ENCODE measurements at regions not wholly inside any gene's neighbourhood (a gene's known extent, or its start where the extent isn't known, plus 50 kb on each side); places are given as distances from the start of the nearest gene placed in this dataset.

- TF ChIP-seq, protein P1, sequence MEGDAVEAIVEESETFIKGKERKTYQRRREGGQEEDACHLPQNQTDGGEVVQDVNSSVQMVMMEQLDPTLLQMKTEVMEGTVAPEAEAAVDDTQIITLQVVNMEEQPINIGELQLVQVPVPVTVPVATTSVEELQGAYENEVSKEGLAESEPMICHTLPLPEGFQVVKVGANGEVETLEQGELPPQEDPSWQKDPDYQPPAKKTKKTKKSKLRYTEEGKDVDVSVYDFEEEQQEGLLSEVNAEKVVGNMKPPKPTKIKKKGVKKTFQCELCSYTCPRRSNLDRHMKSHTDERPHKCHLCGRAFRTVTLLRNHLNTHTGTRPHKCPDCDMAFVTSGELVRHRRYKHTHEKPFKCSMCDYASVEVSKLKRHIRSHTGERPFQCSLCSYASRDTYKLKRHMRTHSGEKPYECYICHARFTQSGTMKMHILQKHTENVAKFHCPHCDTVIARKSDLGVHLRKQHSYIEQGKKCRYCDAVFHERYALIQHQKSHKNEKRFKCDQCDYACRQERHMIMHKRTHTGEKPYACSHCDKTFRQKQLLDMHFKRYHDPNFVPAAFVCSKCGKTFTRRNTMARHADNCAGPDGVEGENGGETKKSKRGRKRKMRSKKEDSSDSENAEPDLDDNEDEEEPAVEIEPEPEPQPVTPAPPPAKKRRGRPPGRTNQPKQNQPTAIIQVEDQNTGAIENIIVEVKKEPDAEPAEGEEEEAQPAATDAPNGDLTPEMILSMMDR (IDR thresholded peaks at IDR 0.05; ENCODE audit: low read depth, low read length), result no peak
- Histone ChIP-seq H3K27me3 (ENCODE audit: insufficient read depth, low read depth, severe bottlenecking) (peaks cover 95% of the 10 kb centered on the region), H3K4me3 (ENCODE audit: low read depth, low read length) (no peak overlapping the region), H3K36me3 (no peaks in the 10 kb centered on the region), H3K9me3 (ENCODE audit: severe bottlenecking) (no peaks in the 10 kb centered on the region), H3K27ac (no peak overlapping the region)
- DNase-seq, result no peak
Observed at GRCh38 chr16:19936441-19936840, 51.8 kb upstream of the GPRC5B start.

- Histone ChIP-seq H3K27ac (no peak overlapping the region), H3K9me3 (ENCODE audit: severe bottlenecking) (no peaks in the 10 kb centered on the region), H3K36me3 (no peaks in the 10 kb centered on the region), H3K4me3 (ENCODE audit: low read depth, low read length) (no peak overlapping the region), H3K27me3 (ENCODE audit: insufficient read depth, low read depth, severe bottlenecking) (peaks cover 95% of the 10 kb centered on the region)
- TF ChIP-seq, protein P1 (IDR thresholded peaks at IDR 0.05; ENCODE audit: low read depth, low read length), result no peak
- DNase-seq, result no peak
Observed at GRCh38 chr16:19935694-19936093, 51.0 kb upstream of the GPRC5B start.

All from WERI-Rb-1 (cell line).